Stimulated activated effector memory CD8-positive, alpha-beta T cell treated with anti-CD3 and anti-CD28 coated beads, Interleukin-12 subunit alpha, Interleukin-12 subunit beta, amount 100 ng/mL, for 72 hours (primary cell): ENCODE measurements at regions not wholly inside any gene's neighbourhood (a gene's known extent, or its start where the extent isn't known, plus 50 kb on each side); places are given as distances from the start of the nearest gene placed in this dataset.
A peak's percentile ranks its signal among the peaks of the same experiment; 100 is the strongest.

Experiments used
- ATAC-seq: fragments of 150-1000 bp; cut with Tn5 transposase; 2 replicates; pipeline ENCODE4 v1.10.0; 2021
- DNase-seq, 2 donors: peaks; one replicate each; pipeline ENCODE4 v3.0.0; 2021 to 2022; ENCODE audit warnings: low spot score in 2 of 2
- H3K27ac Mint-ChIP-seq: one replicate; pipeline ENCODE4 v1.8.0; 2022; ENCODE audit warnings: mild to moderate bottlenecking, mixed read lengths
- H3K36me3 Mint-ChIP-seq: one replicate; pipeline ENCODE4 v1.8.0; 2022; ENCODE audit warnings: mild to moderate bottlenecking, mixed read lengths
- H3K4me1 Mint-ChIP-seq: one replicate; pipeline ENCODE4 v1.8.0; 2022; ENCODE audit warnings: mixed read lengths
- H3K4me3 Mint-ChIP-seq: one replicate; pipeline ENCODE4 v1.8.0; 2022; ENCODE audit warnings: mild to moderate bottlenecking, mixed read lengths
- H3K9me3 Mint-ChIP-seq: one replicate; pipeline ENCODE4 v1.8.0; 2022; ENCODE audit warnings: mixed read lengths

DNA sequence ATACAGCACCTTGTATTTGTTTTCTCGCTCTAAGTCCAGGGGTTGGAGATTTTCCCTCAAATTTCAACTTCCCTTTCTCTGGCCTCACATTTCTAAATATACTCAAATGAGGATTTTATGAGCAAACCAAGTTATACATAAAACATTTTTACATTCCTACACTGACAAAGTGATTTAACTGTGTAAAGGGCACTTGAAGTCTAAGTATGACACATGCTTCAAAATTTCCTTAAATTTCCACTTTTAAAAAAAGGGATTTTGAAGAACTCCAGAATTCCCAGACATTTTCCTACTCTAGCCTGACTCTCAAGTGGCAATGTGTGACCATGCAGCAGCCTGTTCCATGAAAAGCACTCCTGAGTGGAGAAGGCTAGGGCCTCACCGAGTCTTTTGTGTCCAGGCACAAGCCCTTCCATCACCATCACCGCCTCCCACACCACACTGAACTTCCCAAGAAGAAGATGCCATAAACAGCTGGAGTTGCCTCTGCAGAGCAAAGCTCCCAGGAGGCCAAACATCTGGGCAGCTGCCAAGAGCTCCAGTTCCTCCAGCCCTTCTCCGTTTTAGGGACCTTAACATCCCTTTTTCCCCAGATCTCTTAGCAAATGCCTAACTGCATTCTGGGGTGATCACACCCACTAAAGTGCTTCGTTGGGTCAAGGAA is 68.9 kb downstream of the NCR2 start:
- Mint-ChIP-seq H3K36me3 (no peaks in the 10 kb centered on the region), H3K27ac (no peak overlapping the region), H3K4me1 (no peaks in the 10 kb centered on the region), H3K9me3 (peaks cover 3% of the 10 kb centered on the region), H3K4me3 (no peak overlapping the region)
- ATAC-seq (no peak), DNase-seq (no peak)

DNA sequence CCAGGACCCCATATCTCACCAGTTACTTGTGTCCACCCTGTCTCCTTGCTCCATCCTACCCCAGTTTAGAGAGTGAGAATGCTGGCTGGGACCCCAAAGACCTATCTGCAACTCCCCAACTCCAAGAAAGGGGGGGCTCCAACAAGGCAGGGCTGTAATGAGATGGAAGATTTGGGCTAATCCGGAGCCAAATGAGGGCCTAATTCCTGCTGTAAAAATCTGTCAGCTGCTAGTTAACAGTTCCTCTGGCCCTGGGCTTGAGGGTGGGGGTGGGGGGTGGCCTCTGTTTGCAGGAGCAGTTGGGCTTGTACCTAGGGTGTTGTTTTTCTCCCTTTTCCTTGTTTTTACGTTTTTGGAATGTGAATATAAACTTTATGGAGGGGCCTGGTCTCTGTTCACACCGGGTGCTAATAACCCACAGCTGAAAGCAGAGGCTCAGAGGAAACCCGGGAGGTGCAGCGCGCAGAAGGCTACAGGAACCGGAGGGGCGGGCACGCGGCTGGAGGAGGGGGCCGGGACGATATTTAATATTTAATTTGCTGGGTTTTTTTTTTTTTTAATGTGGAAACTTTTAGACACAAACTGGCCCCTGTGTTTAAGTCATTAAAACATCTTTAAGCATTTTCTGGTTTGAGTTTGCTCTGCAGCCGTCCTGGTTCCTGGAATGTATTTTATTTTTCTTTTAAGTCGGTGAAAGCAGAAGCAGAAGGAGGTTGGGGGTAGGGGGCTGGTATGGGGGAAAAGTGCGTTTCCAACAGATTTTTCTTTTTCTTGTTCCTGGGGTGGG is 70.7 kb downstream of the NCR2 start:
- H3K4me1 Mint-ChIP-seq = no peaks in the 10 kb centered on the region
- ATAC-seq (no peak), DNase-seq (no peak)
- H3K27ac Mint-ChIP-seq = no peak overlapping the region
- H3K36me3 Mint-ChIP-seq = no peaks in the 10 kb centered on the region
- no peak overlapping the region for H3K4me3 Mint-ChIP-seq
- H3K9me3 Mint-ChIP-seq = peaks cover 3% of the 10 kb centered on the region

DNA sequence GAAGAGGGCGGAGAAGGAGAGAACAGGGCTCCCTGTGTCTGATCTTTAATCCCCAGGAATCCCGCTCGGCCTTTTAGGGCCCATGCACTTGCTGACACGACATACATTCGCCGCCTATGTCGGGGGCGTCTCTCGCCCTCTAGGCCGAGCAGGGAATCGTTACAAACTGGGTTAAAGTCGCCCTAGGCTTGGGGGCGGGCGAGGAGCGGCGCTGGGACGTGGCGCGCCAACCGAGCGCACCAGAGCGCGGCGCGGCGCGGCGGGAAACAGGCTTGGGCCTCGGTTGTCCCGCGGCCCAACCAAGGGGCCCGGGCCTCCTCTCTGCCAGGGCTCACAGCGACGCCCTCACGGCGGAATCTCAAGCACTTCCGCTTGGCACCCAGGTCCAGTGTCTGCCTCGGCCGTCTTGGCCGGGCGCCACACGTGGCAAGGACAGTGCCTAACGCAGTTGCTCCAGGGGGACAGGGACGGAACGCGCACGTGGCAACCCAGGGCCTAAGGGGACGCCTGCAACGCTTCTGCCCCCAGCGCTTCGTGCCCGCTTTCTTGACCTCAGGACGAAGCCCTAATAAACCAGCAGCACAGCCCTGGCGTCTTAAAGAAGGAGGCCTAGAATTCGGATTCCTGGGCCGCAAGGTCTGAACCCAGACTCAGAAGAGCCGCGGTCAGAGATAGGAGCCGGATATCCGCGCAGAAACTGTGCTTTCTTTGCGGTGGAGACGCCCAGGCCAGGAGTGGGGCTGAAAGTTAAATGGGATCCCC is 71.5 kb downstream of the NCR2 start:
- Mint-ChIP-seq H3K36me3 (no peaks in the 10 kb centered on the region), H3K4me1 (no peaks in the 10 kb centered on the region), H3K4me3 (no peak overlapping the region), H3K9me3 (no peaks in the 10 kb centered on the region), H3K27ac (no peak overlapping the region)
- no peak for ATAC-seq
- DNase-seq = no peak

DNA sequence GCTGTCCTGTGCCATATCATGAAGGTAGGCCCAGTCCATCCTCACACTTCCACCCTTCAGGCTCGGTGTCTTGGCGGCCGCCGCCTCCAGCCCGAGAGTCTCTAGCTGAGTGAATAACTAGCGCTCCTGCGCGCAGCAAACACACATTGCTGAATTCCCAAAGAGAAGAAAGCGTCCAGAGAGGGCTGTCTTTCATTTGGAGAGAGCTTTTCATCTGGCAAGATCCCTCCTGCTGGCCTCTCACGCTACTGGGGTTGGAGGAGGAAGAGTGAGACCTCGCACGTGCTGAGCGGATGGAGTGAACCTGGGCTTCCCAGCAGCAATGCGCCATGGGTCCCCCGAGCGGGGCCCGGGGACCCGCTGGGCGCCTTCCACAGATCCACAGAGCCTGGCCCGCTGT is 73.2 kb downstream of the NCR2 start:
- no peaks in the 10 kb centered on the region for H3K36me3 Mint-ChIP-seq
- no peak overlapping the region for H3K27ac Mint-ChIP-seq
- H3K4me3 Mint-ChIP-seq = no peak overlapping the region

DNA sequence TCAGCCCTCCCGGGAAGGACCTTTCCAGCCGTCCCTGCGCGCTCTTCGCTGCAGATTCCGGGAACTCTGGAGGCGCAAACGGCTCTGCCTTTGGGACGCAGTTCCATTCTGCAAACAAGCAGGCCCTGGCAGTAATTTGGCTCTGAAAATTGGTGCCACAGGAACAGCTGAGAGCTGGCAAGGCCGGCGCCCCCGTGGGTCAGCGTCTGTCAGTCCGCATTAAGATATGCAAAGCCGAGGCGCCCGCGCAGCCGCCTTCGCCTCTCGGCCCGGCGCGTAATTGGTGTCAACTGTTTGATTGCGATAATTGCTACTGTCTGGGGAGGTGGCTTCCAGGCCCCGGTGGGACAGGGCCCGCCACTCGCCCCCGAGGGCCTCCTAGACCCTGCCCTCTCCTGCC is 73.6 kb downstream of the NCR2 start:
- Mint-ChIP-seq H3K4me3 (no peak overlapping the region), H3K4me1 (no peaks in the 10 kb centered on the region), H3K27ac (no peak overlapping the region), H3K9me3 (no peaks in the 10 kb centered on the region), H3K36me3 (no peaks in the 10 kb centered on the region)
- DNase-seq (no peak), ATAC-seq (no peak)

More for the DNA sequence above, 73.2 kb downstream of the NCR2 start:
- no peaks in the 10 kb centered on the region for H3K9me3 Mint-ChIP-seq
- H3K4me1 Mint-ChIP-seq = no peaks in the 10 kb centered on the region
- DNase-seq (no peak), ATAC-seq (no peak)

DNA sequence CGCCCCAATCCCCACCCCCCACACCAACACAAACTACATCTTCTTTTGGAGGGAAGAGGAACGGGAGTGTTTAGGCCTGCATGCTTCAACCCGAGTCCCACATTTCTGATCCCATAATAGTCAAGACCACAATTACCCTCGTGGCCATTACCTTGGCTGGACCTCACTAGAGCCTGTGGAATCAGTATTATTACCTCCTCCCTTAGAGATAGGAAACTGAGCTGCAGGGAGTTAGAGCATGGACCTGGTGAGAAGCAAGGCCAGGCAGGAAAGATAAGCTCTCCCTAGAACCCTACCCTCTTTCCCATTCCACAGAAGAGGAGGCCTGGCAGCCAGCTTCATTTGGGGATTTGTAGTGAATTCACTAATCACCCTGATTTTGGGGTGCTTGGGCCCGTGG is 74.1 kb downstream of the NCR2 start:
- ATAC-seq (no peak), DNase-seq (no peak)
- H3K4me3 Mint-ChIP-seq = no peak overlapping the region
- H3K27ac Mint-ChIP-seq = no peak overlapping the region
- no peaks in the 10 kb centered on the region for H3K4me1 Mint-ChIP-seq
- no peaks in the 10 kb centered on the region for H3K36me3 Mint-ChIP-seq
- no peaks in the 10 kb centered on the region for H3K9me3 Mint-ChIP-seq

DNA sequence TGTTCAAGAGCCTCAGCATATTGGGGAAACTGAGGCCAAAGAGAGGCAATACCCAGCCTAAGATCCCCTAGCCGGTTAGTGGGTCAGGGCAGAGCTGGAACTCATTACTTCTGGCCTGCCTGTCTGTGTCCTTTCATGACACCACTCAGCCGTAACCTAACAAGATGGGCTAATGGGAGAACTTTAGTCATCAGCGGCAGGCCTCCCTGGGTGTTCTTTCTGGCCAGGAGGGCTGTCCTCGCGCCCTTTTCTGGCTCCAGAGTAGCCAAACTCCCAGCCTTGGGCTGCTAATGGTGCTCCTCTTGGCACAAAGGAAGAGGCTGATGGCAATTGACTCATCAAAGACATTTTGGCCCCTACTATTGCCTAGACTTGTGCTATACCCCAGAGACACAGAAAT is 76.6 kb downstream of the NCR2 start:
- H3K4me1 Mint-ChIP-seq = peaks cover 13% of the 10 kb centered on the region
- no peak for ATAC-seq
- H3K4me3 Mint-ChIP-seq = no peak overlapping the region
- no peak for DNase-seq
- no peaks in the 10 kb centered on the region for H3K9me3 Mint-ChIP-seq
- no peaks in the 10 kb centered on the region for H3K36me3 Mint-ChIP-seq
- H3K27ac Mint-ChIP-seq = no peak overlapping the region

DNA sequence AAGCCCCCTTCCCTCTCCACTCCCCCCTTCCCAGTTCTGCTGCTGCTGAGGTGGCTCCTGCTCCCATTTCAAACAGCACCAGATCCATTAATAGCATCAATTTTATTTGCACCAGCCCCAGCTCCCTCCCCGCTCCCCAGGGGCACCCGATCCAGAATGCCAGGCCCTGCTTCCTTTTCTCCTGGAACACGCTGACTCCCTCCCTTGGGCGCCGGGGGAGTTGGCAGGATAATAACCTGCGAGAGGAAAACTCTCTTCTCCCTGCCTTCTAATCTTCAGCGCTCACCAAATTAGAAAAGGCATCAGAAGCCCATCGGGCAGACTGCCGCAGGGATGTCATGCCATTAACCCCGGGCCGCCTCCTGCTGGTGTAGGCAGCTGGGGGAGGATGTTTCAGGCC is 77.8 kb downstream of the NCR2 start:
- H3K4me1 Mint-ChIP-seq = peaks cover 13% of the 10 kb centered on the region
- no peaks in the 10 kb centered on the region for H3K9me3 Mint-ChIP-seq
- no peak overlapping the region for H3K27ac Mint-ChIP-seq
- H3K36me3 Mint-ChIP-seq = no peaks in the 10 kb centered on the region
- H3K4me3 Mint-ChIP-seq = no peak overlapping the region
- DNase-seq = no peak
- no peak for ATAC-seq

DNA sequence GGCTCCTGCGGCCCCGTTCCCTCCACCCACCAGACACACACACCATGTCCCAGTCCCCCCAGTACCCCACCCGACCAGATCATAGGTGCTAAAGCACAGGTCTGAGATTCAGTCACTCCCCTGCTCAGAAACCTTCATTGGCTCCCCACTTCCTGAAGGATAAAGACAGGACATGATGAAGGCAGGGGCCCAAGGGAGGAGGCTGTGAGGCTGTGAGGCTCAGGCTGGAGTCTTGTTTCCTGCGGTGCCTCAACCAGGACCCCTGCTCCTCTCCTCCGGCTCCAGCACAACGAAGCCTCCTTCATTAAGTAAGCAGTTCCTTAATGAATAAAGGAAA is 81.1 kb downstream of the NCR2 start:
- peak overlapping the region; percentile 5 for H3K4me3 Mint-ChIP-seq
- no peak overlapping the region for H3K27ac Mint-ChIP-seq
- peaks cover 13% of the 10 kb centered on the region for H3K4me1 Mint-ChIP-seq
- ATAC-seq = peak; percentile 35
- DNase-seq = no peak
- H3K9me3 Mint-ChIP-seq = no peaks in the 10 kb centered on the region
- no peaks in the 10 kb centered on the region for H3K36me3 Mint-ChIP-seq

DNA sequence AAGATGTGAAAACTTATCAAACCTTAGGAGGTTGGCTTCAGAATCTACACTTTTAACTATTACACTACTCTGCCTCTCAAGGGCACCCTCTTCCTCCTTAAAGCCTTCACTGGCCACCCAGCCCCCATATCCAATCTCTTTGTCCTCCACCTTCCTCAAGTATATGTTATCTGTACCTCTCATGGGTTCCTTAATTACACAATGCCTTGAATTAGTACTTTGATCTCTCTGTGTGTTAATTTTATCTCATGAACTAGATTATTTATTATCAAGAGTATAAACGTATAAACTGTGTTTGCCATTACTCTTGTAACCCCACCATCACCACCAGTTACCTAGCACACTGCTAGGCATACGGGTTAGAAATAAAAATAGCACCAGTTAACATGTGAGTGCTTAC is 83.3 kb downstream of the NCR2 start:
- ATAC-seq (no peak), DNase-seq (no peak)
- no peak overlapping the region for H3K4me3 Mint-ChIP-seq
- H3K4me1 Mint-ChIP-seq = peaks cover 13% of the 10 kb centered on the region
- H3K27ac Mint-ChIP-seq = no peak overlapping the region
- H3K9me3 Mint-ChIP-seq = no peaks in the 10 kb centered on the region
- H3K36me3 Mint-ChIP-seq = no peaks in the 10 kb centered on the region

DNA sequence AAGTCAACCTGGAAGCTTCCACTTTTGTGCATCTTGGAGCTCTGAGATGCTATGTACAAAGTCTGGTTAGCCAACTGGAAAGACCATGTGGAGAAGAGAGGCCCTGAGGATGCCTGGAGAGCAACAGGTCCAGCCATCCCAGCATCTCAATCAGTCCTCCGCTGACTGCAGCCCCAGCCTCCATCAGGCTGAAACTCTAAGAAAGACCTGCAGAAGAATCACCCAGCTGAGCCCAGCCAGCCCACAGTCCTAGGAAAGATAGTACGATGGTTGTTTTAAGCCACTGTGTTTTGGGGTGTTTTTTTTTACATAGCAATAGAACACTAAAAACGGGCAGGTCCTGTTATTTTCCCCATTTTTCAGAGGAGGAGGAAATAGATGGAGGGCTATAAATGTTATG is 84.0 kb downstream of the NCR2 start:
- Mint-ChIP-seq H3K4me1 (peaks cover 13% of the 10 kb centered on the region), H3K27ac (no peak overlapping the region), H3K9me3 (no peaks in the 10 kb centered on the region), H3K4me3 (no peak overlapping the region), H3K36me3 (no peaks in the 10 kb centered on the region)
- no peak for DNase-seq
- ATAC-seq = no peak

DNA sequence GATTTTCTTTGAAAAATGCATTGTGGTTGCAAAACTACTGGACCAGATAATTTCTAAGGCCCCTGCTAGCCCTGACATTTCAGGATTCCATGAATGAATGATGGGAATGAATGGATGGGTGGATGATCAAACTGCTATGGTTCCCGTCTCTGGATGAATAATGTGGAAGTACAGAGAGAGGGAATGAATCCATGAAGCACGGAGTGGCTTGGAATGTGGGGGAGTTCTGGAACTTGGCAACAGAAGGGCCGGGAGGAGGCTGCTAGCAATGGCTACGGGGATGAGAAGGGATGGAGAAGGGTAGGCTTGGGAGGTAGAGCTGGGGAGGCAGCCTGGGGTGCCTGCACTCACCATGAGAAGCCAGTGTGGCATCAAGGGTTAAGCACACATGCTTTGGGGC is 84.8 kb downstream of the NCR2 start:
- Mint-ChIP-seq H3K4me1 (peaks cover 13% of the 10 kb centered on the region), H3K4me3 (no peak overlapping the region), H3K27ac (no peak overlapping the region), H3K9me3 (no peaks in the 10 kb centered on the region), H3K36me3 (no peaks in the 10 kb centered on the region)
- DNase-seq = no peak
- no peak for ATAC-seq

DNA sequence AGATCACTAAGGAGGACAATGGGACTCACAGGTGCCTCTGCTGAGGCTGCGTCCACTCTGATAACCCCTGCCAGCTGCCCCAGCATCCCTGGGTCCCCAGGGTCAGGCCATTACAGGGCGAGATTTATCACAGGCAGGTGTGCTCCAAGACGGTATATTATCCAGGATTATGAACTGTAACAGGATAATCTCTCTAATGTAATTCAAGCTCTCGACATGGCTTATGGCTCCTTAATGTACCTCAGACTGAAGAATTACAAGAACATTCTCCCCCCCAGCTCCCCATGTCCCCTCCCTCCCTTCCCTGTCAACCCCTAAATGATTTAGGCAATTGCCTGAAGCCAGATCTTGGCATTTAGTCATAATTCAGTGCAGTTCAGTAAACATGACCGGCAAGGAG is 86.8 kb downstream of the NCR2 start:
- Mint-ChIP-seq H3K9me3 (no peaks in the 10 kb centered on the region), H3K36me3 (no peaks in the 10 kb centered on the region), H3K4me3 (no peak overlapping the region), H3K4me1 (no peaks in the 10 kb centered on the region), H3K27ac (no peak overlapping the region)
- DNase-seq (no peak), ATAC-seq (no peak)

DNA sequence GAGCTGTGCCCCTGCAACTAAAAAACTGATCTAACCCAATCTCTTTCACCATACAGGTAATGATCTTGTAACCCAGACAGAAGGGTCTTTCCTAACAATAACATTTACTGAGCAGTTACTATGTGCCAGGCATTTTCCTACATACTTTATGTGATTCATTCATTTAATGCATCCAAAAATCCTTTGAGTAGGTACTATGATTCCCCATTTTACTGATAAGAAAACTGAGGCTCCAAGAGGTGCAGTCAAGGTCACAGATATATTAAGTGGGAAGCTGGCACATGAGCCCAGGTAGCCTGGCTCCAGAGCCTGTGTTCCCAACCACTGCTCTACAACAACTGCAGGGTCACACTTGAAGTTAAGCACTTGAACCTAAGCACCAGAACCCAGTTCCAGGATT is 87.6 kb downstream of the NCR2 start:
- Mint-ChIP-seq H3K4me1 (no peaks in the 10 kb centered on the region), H3K36me3 (no peaks in the 10 kb centered on the region), H3K27ac (no peak overlapping the region), H3K9me3 (no peaks in the 10 kb centered on the region), H3K4me3 (no peak overlapping the region)
- no peak for DNase-seq
- no peak for ATAC-seq

DNA sequence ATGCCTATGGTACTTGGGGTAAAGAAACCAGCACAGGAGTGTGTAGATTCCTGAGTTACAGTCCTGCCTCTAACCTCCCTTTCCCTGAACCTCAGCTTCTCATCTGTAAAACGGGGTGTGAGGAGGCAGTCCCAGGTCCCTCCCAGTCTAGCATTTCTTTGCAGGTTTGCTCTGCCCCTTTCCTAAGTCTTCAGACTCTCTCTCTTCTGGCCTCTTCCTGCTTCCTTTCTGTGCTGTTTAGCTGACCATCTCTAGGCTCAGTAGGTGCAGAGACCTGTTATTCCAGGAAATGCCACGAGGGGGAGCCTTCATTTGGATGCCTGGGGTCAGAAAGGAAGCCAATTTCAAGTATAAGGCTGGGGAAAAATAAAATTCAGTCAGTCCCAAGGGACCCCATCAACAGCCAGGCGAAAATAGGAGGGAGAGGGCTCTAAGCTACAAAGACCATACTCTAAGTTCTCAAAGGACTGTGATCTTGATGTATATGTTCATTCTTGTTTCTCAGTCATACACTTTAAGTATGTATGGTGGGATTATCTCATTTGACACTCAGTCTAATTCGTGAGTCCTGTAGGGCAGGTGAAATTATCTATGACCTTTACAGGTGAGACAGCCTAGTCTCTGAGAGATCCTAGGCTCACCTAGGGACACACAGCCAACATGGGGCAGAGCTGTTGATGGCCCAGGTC is 89.1 kb downstream of the NCR2 start:
- ATAC-seq (peak; percentile 59), DNase-seq (peak; percentile 85 to 92)
- Mint-ChIP-seq H3K4me3 (no peak overlapping the region), H3K36me3 (no peaks in the 10 kb centered on the region), H3K4me1 (peaks cover 11% of the 10 kb centered on the region), H3K27ac (no peak overlapping the region), H3K9me3 (no peaks in the 10 kb centered on the region)
